ENCODE measurements at regions not wholly inside any gene's neighbourhood (a gene's known extent, or its start where the extent isn't known, plus 50 kb on each side); places are given as distances from the start of the nearest gene placed in this dataset.

DNA sequence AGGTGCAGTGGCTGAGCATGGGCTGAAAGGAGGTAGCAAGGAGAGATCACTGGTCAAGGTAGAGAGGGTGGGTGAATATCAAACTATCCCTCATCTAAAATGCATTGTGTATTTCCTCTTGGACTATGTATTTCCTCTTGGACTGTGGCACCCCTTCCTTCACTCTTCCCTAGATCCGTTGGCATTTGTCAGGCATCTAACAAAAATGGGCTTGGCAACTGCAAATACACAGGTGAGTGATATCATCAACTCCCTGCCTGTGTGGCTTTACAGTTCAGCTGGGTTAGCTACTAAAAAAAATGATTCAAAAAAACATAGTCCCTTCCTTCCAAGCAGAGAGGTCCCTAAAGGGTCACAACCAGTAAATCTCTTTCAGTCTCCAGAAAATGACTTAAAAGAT is 142.8 kb upstream of the FUT8 start:
- TF ChIP-seq, protein P1, sequence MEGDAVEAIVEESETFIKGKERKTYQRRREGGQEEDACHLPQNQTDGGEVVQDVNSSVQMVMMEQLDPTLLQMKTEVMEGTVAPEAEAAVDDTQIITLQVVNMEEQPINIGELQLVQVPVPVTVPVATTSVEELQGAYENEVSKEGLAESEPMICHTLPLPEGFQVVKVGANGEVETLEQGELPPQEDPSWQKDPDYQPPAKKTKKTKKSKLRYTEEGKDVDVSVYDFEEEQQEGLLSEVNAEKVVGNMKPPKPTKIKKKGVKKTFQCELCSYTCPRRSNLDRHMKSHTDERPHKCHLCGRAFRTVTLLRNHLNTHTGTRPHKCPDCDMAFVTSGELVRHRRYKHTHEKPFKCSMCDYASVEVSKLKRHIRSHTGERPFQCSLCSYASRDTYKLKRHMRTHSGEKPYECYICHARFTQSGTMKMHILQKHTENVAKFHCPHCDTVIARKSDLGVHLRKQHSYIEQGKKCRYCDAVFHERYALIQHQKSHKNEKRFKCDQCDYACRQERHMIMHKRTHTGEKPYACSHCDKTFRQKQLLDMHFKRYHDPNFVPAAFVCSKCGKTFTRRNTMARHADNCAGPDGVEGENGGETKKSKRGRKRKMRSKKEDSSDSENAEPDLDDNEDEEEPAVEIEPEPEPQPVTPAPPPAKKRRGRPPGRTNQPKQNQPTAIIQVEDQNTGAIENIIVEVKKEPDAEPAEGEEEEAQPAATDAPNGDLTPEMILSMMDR (IDR thresholded peaks at IDR 0.05): no peak
- TF ChIP-seq EP300 (IDR thresholded peaks at IDR 0.05) (no peak), POLR2AphosphoS5 (IDR thresholded peaks at IDR 0.05) (no peak)

All from esophagus muscularis mucosa (tissue), 4 donors.